ENCODE measurements at regions not wholly inside any gene's neighbourhood (a gene's known extent, or its start where the extent isn't known, plus 50 kb on each side); places are given as distances from the start of the nearest gene placed in this dataset.
A peak's percentile ranks its signal among the peaks of the same experiment; 100 is the strongest.

- WGBS, 4 donors: 76 to 94% (median 86%) methylated on average over 1 of the region's 1 CpG
- TF ChIP-seq CTCF (IDR thresholded peaks at IDR 0.05) (no peak), POLR2A (IDR thresholded peaks at IDR 0.05) (no peak)
- no peak overlapping the region for H3K4me3 ChIP-seq
- H3K9me3 ChIP-seq (replicated peaks in 1 of 3): no peaks in the 10 kb centered on the region
- H3K36me3 ChIP-seq (replicated peaks in 1 of 2): no peaks in the 10 kb centered on the region
- no peak overlapping the region for H3K27ac ChIP-seq
- no peaks in the 10 kb centered on the region for H3K27me3 ChIP-seq
- intact Hi-C loops (cut with DNase I): no loop called here
- H3K4me1 ChIP-seq (replicated peaks in 1 of 2): no peaks in the 10 kb centered on the region
- no peak for DNase-seq
Observed at GRCh38 chr20:19081937-19082336, 130.5 kb upstream of the SLC24A3 start.

GRCh38 chr20:19083136-19083621, 129.3 kb upstream of the SLC24A3 start:
- WGBS, 4 donors: 76 to 81% (median 78%) methylated on average over 8 of the region's 8 CpGs
- no peaks in the 10 kb centered on the region for H3K9me3 ChIP-seq (replicated peaks in 1 of 3)
- no peak for TF ChIP-seq CTCF (IDR thresholded peaks at IDR 0.05)
- TF ChIP-seq POLR2A (IDR thresholded peaks at IDR 0.05): no peak
- H3K4me3 ChIP-seq: no peak overlapping the region
- H3K27ac ChIP-seq: no peak overlapping the region
- no peaks in the 10 kb centered on the region for H3K36me3 ChIP-seq (replicated peaks in 1 of 2)
- no peaks in the 10 kb centered on the region for H3K27me3 ChIP-seq
- no peaks in the 10 kb centered on the region for H3K4me1 ChIP-seq (replicated peaks in 1 of 2)
- intact Hi-C loops (cut with DNase I): no loop called here
- DNase-seq: no peak

- peaks cover 5% of the 10 kb centered on the region for H3K27me3 ChIP-seq
- intact Hi-C loops (cut with DNase I): no loop called here
- no peak for DNase-seq
- H3K4me3 ChIP-seq: no peak overlapping the region
- H3K27ac ChIP-seq: no peak overlapping the region
- no peak for TF ChIP-seq POLR2A (IDR thresholded peaks at IDR 0.05)
- TF ChIP-seq CTCF (IDR thresholded peaks at IDR 0.05): no peak
- H3K36me3 ChIP-seq (replicated peaks in 1 of 2): no peaks in the 10 kb centered on the region
- WGBS, 4 donors: 81 to 92% (median 86%) methylated on average over 4 to 5 of the region's 5 CpGs
- H3K9me3 ChIP-seq (replicated peaks in 1 of 3): no peaks in the 10 kb centered on the region
- H3K4me1 ChIP-seq (replicated peaks in 1 of 2): peaks cover 0 to 6% of the 10 kb centered on the region in 2 donors
Observed at GRCh38 chr20:19090332-19090731, 122.1 kb upstream of the SLC24A3 start.

- no peaks in the 10 kb centered on the region for H3K9me3 ChIP-seq (replicated peaks in 1 of 3)
- intact Hi-C loops (cut with DNase I): no loop called here
- TF ChIP-seq CTCF (IDR thresholded peaks at IDR 0.05) (no peak), POLR2A (IDR thresholded peaks at IDR 0.05) (no peak)
- no peaks in the 10 kb centered on the region for H3K36me3 ChIP-seq (replicated peaks in 1 of 2)
- H3K27ac ChIP-seq: no peak overlapping the region
- H3K4me1 ChIP-seq (replicated peaks in 1 of 2): peaks cover 0 to 7% of the 10 kb centered on the region in 2 donors
- DNase-seq: peak; percentile 17 to 68 (median 41)
- no peak overlapping the region for H3K4me3 ChIP-seq
- peaks cover 5% of the 10 kb centered on the region for H3K27me3 ChIP-seq
- 39 to 52% (median 46%) methylated on average over 4 to 5 of the region's 5 CpGs for WGBS, 4 donors
Observed at GRCh38 chr20:19094959-19095541, 117.4 kb upstream of the SLC24A3 start.

Measured in adrenal gland (tissue), 9 donors.